ENCODE measurements at regions not wholly inside any gene's neighbourhood (a gene's known extent, or its start where the extent isn't known, plus 50 kb on each side); places are given as distances from the start of the nearest gene placed in this dataset.

DNA sequence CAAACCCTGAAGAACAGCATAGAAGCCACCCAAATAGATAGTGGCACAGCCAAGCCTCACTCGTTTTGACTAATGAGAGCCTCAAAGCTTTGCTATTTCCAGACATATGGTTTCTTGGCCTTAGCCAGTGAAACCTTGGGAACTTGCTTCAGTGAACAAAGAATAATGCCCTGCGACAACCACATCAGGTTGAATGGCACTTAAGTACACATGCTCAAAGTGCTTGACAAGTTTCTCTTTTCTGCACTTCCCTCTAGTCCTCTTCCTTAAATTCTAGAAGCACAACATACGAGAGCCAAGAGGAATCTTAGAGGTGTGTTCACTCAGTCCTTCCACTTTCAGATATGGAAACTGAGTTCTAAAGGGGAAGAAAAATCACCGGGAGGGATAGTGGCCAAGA, 258.3 kb downstream of the HAUS1 start:
- TF ChIP-seq, protein P1, sequence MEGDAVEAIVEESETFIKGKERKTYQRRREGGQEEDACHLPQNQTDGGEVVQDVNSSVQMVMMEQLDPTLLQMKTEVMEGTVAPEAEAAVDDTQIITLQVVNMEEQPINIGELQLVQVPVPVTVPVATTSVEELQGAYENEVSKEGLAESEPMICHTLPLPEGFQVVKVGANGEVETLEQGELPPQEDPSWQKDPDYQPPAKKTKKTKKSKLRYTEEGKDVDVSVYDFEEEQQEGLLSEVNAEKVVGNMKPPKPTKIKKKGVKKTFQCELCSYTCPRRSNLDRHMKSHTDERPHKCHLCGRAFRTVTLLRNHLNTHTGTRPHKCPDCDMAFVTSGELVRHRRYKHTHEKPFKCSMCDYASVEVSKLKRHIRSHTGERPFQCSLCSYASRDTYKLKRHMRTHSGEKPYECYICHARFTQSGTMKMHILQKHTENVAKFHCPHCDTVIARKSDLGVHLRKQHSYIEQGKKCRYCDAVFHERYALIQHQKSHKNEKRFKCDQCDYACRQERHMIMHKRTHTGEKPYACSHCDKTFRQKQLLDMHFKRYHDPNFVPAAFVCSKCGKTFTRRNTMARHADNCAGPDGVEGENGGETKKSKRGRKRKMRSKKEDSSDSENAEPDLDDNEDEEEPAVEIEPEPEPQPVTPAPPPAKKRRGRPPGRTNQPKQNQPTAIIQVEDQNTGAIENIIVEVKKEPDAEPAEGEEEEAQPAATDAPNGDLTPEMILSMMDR (conservative IDR thresholded peaks at IDR 0.05; ENCODE audit: low read depth, low read length), result no peak
- TF ChIP-seq EZH2 (IDR thresholded peaks at IDR 0.05; ENCODE audit: borderline replicate concordance, low read depth, low read length, poor library complexity, severe bottlenecking), result no peak

Measured in A673 (cell line).